HCEC 1CT (cell line): ENCODE measurements at regions not wholly inside any gene's neighbourhood (a gene's known extent, or its start where the extent isn't known, plus 50 kb on each side); places are given as distances from the start of the nearest gene placed in this dataset.

Experiments
- DNase-seq: peaks from one replicate; pipeline ENCODE4 v3.0.0-alpha.2; 2017

GRCh38 chr16:56087626-56088025, 103.7 kb upstream of the GNAO1 start:
- no peak for DNase-seq

- no peak for DNase-seq
Observed at GRCh38 chr16:56081371-56081770, 109.9 kb upstream of the GNAO1 start.

DNA sequence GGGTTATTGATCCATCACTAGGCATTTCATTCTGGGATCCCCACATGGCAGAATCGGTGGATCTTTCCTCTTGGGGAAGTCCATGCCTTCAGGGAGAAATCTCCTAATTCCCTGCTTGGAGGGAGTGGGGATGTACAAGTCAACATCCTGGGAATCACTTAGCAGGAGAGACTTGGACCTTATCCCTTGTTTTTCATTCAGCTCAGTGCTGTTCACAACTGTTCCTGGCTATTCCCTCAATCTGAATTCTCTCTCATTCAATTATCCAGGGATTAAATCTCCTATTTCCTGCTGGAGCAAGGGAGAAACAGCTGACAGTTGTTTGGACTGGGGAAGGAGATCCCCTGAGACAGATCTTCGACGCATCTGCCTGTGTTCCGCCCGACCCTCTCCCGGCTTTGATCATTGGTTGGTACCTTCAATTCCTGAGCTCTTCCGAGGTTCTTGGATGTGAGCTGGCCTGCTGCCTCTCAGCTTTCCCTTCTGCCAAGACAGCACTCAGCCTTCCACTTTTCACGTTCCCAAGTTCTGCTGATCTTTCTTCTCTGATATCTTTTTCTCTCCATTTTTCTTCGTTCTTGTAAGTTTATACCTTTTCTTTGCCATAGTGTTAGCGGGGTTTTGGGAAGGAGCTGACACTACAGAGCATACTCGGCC, 115.4 kb upstream of the GNAO1 start:
- DNase-seq = no peak

GRCh38 chr16:56073508-56073907, 117.8 kb upstream of the GNAO1 start:
- DNase-seq = no peak

DNA sequence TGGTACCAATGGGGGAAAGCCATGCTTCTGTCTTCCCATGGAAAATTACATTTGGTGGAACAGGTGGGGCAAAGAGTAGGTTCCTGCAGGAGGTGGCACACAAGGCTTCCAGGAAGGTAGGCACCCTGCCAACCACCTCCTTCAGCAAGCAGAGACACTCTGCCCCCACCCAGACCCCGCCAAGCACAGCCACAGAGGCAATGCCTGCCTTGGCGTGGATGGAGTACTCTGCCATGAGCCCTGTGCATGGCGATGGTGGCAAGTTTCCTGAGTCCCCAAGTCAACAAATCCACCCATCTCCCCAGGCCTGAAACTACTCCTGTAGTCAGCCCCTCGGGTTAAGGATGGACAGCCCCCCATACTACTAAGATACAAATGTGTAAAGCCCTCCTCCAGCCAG, 119.2 kb upstream of the GNAO1 start:
- no peak for DNase-seq

GRCh38 chr16:56068816-56069215, 122.5 kb upstream of the GNAO1 start:
- no peak for DNase-seq

- no peak for DNase-seq
Observed at GRCh38 chr16:56068314-56068713, 123.0 kb upstream of the GNAO1 start.

DNA sequence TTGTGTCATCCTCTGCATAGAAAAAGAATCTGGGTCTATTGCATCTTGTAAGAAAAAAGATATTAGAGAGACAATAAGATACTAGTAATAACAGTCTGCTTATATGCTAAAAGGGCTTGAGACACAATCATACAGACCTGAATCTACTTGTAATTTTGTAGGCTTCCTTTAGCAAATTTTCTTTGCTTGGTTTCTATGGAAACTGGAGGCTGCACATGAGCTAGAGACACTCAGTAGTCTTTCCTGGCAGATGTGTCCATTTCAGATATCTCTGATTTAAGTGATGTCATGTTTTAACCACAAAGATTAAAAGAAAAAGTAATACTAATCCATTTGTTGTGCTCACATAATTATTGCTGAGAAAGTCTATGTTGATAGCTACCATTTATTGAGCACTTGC, 123.9 kb upstream of the GNAO1 start:
- no peak for DNase-seq

- DNase-seq = no peak
Observed at GRCh38 chr16:56066617-56067016, 124.7 kb upstream of the GNAO1 start.

DNA sequence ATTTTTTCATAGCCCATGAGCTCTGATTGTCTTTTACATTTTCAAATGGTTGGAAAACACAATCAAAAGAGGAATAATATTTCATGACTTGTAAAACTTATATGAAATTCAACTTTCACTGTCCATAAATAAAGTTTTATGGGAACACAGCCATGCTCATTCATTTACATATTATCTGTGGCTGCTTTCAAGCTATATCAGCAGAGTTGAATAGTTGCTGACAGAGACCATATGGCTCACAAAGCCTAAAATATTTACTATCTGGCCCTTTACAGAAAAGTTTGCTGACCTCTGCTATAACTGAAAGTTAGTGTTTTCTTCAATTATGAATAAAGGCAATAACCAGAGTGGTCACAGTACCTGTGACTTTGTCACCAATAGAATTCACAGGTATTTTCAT, 128.2 kb upstream of the GNAO1 start:
- DNase-seq = no peak

GRCh38 chr16:56057151-56057550, 134.1 kb upstream of the GNAO1 start:
- no peak for DNase-seq

- DNase-seq = no peak
Observed at GRCh38 chr16:56050916-56051315, 140.4 kb upstream of the GNAO1 start.

DNA sequence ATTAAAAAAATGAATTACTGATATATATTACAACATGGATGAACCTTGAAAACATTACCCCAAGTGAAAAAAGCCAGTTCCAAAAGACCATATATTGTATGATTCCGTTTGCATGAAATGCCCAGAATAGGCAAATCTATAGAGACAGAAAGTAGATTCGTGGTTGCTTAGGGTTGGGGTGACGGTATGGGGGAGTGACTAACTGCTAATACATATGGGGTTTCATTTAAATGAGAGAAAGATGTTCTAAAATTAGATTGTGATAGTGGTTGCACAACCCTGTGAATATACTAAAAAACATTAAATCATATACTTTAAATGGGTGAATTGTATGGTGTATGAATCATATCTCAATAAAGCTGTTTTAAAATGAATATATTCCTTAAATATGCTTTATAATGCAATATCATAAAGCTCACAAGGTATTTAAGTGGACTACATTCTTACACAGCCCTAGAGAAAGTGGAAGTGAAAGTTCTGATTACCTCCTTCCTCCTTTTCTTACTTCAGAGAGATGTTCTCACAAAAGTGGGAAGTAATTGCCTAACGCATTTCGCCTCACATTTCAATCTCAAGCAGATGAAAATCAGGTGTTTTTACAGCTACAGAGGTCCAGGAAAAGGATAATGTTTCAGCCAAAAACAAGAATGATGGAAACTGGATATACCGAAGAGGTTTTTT, 142.7 kb upstream of the GNAO1 start:
- DNase-seq = no peak

- DNase-seq = no peak
Observed at GRCh38 chr16:56047307-56048234, 143.7 kb upstream of the GNAO1 start.

DNA sequence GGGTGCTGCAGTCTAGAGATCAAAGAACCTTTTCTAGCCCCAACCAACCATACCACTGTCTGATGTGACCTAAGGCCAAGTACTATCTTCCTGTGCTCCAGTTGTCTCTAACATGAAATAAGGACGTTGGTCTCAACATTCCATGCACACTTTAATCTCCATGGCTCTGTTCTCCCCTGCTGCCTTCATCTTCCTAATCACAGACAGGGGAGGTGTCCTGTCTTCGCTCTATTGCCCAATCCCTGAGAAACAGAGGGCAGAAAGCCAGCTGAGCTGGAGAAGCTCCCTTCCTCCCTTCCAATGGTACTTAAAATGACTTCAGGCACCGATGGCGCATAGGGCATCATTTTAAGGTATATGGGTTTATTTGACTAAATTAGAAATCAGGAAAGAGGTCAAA, 148.9 kb upstream of the GNAO1 start:
- DNase-seq = no peak

DNA sequence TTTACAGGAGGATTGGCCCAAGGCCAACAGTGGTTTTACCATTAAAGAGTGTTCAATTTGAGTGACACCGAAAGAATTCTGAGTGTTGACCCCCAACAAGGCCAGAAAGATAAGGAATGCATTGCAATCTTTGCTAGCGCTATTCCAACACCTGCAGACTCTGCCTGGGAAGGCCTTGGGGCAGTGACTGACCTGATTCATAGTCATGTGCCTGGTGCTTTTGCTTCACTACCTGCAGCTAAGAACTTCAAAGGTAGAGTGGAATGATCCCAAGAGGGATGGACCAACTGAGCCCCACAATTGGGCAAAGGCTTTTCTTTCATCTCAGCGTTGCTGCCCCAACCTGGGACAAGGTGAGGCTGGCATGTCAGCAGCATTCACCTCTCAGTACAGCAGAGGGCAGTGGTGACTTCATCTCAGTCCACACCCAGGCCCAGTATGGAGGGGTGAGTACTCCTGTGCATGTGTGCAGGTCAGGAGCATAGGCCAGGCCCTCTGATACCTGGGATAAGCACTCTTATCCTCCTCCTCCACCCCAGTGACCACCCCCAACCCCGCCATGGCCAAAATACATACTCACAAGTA, 149.6 kb upstream of the GNAO1 start:
- DNase-seq = no peak

GRCh38 chr16:56038564-56039098, 152.7 kb upstream of the GNAO1 start:
- DNase-seq = no peak

GRCh38 chr16:56032072-56032471, 156.9 kb upstream of the CES5A start:
- no peak for DNase-seq

- no peak for DNase-seq
Observed at GRCh38 chr16:56029026-56029425, 153.9 kb upstream of the CES5A start.

GRCh38 chr16:56022818-56023217, 147.6 kb upstream of the CES5A start:
- no peak for DNase-seq

GRCh38 chr16:56019274-56019673, 144.1 kb upstream of the CES5A start:
- DNase-seq = no peak

- no peak for DNase-seq
Observed at GRCh38 chr16:56013962-56014552, 138.9 kb upstream of the CES5A start.

- no peak for DNase-seq
Observed at GRCh38 chr16:56012482-56012811, 137.3 kb upstream of the CES5A start.
